Right lobe of liver (tissue), 6 donors: ENCODE measurements at regions not wholly inside any gene's neighbourhood (a gene's known extent, or its start where the extent isn't known, plus 50 kb on each side); places are given as distances from the start of the nearest gene placed in this dataset.

Source experiments
- ATAC-seq, 4 donors: fragments of 200-7000 bp; cut with Tn5 transposase; one replicate each; pipeline ENCODE4 v1.9.1; 2020; ENCODE audit warnings: mild to moderate bottlenecking in 4 of 4, moderate library complexity in 4 of 4
- DNase-seq, 3 donors: peaks; one replicate each; pipeline ENCODE4 v3.0.0-alpha.2; 2020
- H3K27ac ChIP-seq, 3 donors: fragments of 200-600 bp; one replicate each; pipeline ENCODE4 v1.8.0; 2022
- H3K27me3 ChIP-seq, 2 donors: fragments of 200-600 bp; one replicate each; pipeline ENCODE4 v1.8.0; 2022
- H3K36me3 ChIP-seq, 4 donors: fragments of 200-600 bp; sonication (generic) in 1 of 4; one replicate each; pipeline versions ENCODE4 v1.5.1 to v1.8.0; 2017 to 2022; ENCODE audit warnings: control low read depth in 1 of 4
- H3K4me1 ChIP-seq, 4 donors: fragments of 200-600 bp; sonication (generic) in 1 of 4; one replicate each; pipeline versions ENCODE4 v1.5.1 to v1.8.0; 2017 to 2022; ENCODE audit warnings: control low read depth in 1 of 4
- H3K4me3 ChIP-seq, 3 donors: fragments of 200-600 bp; one replicate each; pipeline ENCODE4 v1.8.0; 2022
- H3K9me3 ChIP-seq, 4 donors: fragments of 200-600 bp; sonication (generic) in 1 of 4; one replicate each; pipeline versions ENCODE4 v1.5.1 to v1.8.0; 2017 to 2022; ENCODE audit warnings: control low read depth in 1 of 4
- POLR2A ChIP-seq: fragments of 450-650 bp; IDR thresholded peaks from one replicate; pipeline ENCODE4 v1.6.1; 2017; ENCODE audit warnings: antibody characterized with exemption, mild to moderate bottlenecking
- WGBS: methylation state at CpG from one replicate; pipeline ENCODE4 v1.1.6; 2018; ENCODE audit warnings: low coverage, low lambda C conversion rate; ENCODE audit not compliant: insufficient coverage; ENCODE audit errors: missing lambda C conversion rate; 5-methylcytosine and 5-hydroxymethylcytosine counted together
- intact Hi-C, 2 donors: fragments of 100-400 bp; cut with DNase I; formaldehyde crosslinking; loops; one replicate each; pipeline versions ENCODE4 v1.11.2 to v1.14.1; 2022
- TF ChIP-seq, protein P1 (sequence below), 4 donors: fragments of 200-600 bp in 3 of 4; fragments of 450-650 bp in 1 of 4; IDR thresholded peaks; one replicate each; pipeline versions ENCODE4 v1.5.1 to v1.8.0; 2016 to 2022; ENCODE audit warnings: antibody characterized with exemption in 4 of 4, mild to moderate bottlenecking in 2 of 4
- donor health status: DM: no; HTN: yes; CAD: no.
- donor health status: DM: no; HTN: no; CAD: no.
- donor health status: DM: no; HTN: no; CAD: no.
- donor health status: DM: no; HTN: yes; CAD: no.
- donor health status: DM: no; HTN: yes; CAD: no.

GRCh38 chr4:27515140-27515539, 654.5 kb downstream of the STIM2 start:
- Histone ChIP-seq H3K4me3 (no peak overlapping the region), H3K4me1 (no peaks in the 10 kb centered on the region), H3K27me3 (no peaks in the 10 kb centered on the region), H3K27ac (no peak overlapping the region), H3K9me3 (no peaks in the 10 kb centered on the region), H3K36me3 (no peaks in the 10 kb centered on the region)
- ATAC-seq (no peak), DNase-seq (no peak)
- TF ChIP-seq POLR2A: no peak
- TF ChIP-seq, protein P1, sequence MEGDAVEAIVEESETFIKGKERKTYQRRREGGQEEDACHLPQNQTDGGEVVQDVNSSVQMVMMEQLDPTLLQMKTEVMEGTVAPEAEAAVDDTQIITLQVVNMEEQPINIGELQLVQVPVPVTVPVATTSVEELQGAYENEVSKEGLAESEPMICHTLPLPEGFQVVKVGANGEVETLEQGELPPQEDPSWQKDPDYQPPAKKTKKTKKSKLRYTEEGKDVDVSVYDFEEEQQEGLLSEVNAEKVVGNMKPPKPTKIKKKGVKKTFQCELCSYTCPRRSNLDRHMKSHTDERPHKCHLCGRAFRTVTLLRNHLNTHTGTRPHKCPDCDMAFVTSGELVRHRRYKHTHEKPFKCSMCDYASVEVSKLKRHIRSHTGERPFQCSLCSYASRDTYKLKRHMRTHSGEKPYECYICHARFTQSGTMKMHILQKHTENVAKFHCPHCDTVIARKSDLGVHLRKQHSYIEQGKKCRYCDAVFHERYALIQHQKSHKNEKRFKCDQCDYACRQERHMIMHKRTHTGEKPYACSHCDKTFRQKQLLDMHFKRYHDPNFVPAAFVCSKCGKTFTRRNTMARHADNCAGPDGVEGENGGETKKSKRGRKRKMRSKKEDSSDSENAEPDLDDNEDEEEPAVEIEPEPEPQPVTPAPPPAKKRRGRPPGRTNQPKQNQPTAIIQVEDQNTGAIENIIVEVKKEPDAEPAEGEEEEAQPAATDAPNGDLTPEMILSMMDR (IDR thresholded peaks at IDR 0.05): no peak
- intact Hi-C loops: no loop called here
- WGBS: 28% methylated on average over 2 of the region's 2 CpGs

- DNase-seq (no peak), ATAC-seq (no peak)
- Histone ChIP-seq H3K4me1 (no peaks in the 10 kb centered on the region), H3K27ac (no peak overlapping the region), H3K4me3 (no peak overlapping the region), H3K27me3 (no peaks in the 10 kb centered on the region), H3K9me3 (no peaks in the 10 kb centered on the region), H3K36me3 (no peaks in the 10 kb centered on the region)
- TF ChIP-seq POLR2A: no peak
- TF ChIP-seq, protein P1 (IDR thresholded peaks at IDR 0.05): no peak
- 23% methylated on average over 2 of the region's 2 CpGs for WGBS
- intact Hi-C loops: no loop called here
Observed at GRCh38 chr4:27518876-27519275, 658.2 kb downstream of the STIM2 start.

GRCh38 chr4:27524224-27524623, 663.6 kb downstream of the STIM2 start:
- Histone ChIP-seq H3K36me3 (no peaks in the 10 kb centered on the region), H3K27me3 (no peaks in the 10 kb centered on the region), H3K4me3 (no peak overlapping the region), H3K9me3 (no peaks in the 10 kb centered on the region), H3K27ac (no peak overlapping the region), H3K4me1 (no peaks in the 10 kb centered on the region)
- intact Hi-C loops: no loop called here
- no peak for ATAC-seq
- TF ChIP-seq POLR2A: no peak
- TF ChIP-seq, protein P1 (IDR thresholded peaks at IDR 0.05): no peak
- 56% methylated on average over 2 of the region's 2 CpGs for WGBS
- no peak for DNase-seq

GRCh38 chr4:27534488-27534887, 673.8 kb downstream of the STIM2 start:
- Histone ChIP-seq H3K27ac (no peak overlapping the region), H3K36me3 (no peaks in the 10 kb centered on the region), H3K27me3 (no peaks in the 10 kb centered on the region), H3K4me3 (no peak overlapping the region), H3K9me3 (no peaks in the 10 kb centered on the region), H3K4me1 (no peaks in the 10 kb centered on the region)
- TF ChIP-seq POLR2A: no peak
- TF ChIP-seq, protein P1 (IDR thresholded peaks at IDR 0.05): no peak
- DNase-seq (no peak), ATAC-seq (no peak)
- 9% methylated on average over 1 of the region's 1 CpG for WGBS
- intact Hi-C loops: no loop called here

DNA sequence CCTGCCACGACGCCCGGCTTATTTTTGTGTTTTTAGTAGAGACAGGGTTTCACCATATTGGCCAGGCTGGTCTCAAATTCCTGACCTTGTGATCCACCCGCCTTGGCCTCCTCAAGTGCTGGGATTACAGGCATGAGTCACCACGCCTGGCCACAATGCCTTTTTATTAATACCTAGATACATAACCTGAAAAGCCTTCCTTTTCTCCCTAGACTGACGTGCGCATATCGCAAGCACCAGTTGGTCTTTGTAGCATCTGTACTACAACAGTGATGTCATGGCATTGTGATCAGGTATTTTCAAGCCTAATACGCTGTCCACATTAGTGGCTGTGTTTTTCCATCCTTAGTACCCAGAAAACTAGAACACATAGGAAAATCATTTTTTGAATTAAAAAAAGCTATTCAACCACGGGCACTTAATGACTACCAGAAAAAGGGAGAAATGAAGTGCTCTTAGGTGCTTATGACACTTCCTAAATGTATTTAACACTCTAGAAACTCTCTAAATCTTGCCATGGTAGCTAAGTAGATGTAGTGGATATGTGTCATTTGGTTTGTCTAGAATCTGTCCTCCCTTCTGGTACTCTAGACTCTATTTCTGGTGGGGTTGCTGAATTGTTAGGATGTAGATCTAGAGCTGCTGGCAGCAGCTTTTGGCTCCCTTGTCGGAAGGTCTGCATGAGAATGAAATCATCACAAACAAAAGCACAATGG, 707.8 kb downstream of the STIM2 start:
- intact Hi-C loops: no loop called here
- H3K27me3 ChIP-seq: no peaks in the 10 kb centered on the region
- TF ChIP-seq POLR2A: no peak
- TF ChIP-seq, protein P1 (IDR thresholded peaks at IDR 0.05): no peak
- WGBS: 59% methylated on average over 8 of the region's 11 CpGs
- no peaks in the 10 kb centered on the region for H3K36me3 ChIP-seq
- no peaks in the 10 kb centered on the region for H3K9me3 ChIP-seq
- no peak overlapping the region for H3K27ac ChIP-seq
- no peak overlapping the region for H3K4me3 ChIP-seq
- DNase-seq (no peak), ATAC-seq (no peak)
- no peaks in the 10 kb centered on the region for H3K4me1 ChIP-seq
